ENCODE measurements at regions not wholly inside any gene's neighbourhood (a gene's known extent, or its start where the extent isn't known, plus 50 kb on each side); places are given as distances from the start of the nearest gene placed in this dataset.
"Not testable (repeated sequence)": the region's sequence is repeated elsewhere in the genome, so short reads cannot be mapped to it uniquely, and the experiment has no call there.

GRCh38 chrX:10685923-10686595, 65.7 kb upstream of the MID1 start:
- H3K27me3 ChIP-seq = no peaks in the 10 kb centered on the region
- 67% methylated on average over 2 of the region's 2 CpGs; no CpG with 5 or more reads in 1 of the 2 donors for WGBS, 2 donors
- H3K36me3 ChIP-seq = no peaks in the 10 kb centered on the region
- no peaks in the 10 kb centered on the region for H3K4me1 ChIP-seq
- peaks cover 0 to under 1% (median 0%) of the 10 kb centered on the region in 3 donors for H3K9me3 ChIP-seq
- intact Hi-C loops (cut with DNase I) = no loop called here
- no peak for DNase-seq
- H3K27ac ChIP-seq = no peak overlapping the region
- TF ChIP-seq POLR2A (IDR thresholded peaks at IDR 0.05) (no peak), CTCF (IDR thresholded peaks at IDR 0.05) (no peak)
- no peak overlapping the region for H3K4me3 ChIP-seq

DNA sequence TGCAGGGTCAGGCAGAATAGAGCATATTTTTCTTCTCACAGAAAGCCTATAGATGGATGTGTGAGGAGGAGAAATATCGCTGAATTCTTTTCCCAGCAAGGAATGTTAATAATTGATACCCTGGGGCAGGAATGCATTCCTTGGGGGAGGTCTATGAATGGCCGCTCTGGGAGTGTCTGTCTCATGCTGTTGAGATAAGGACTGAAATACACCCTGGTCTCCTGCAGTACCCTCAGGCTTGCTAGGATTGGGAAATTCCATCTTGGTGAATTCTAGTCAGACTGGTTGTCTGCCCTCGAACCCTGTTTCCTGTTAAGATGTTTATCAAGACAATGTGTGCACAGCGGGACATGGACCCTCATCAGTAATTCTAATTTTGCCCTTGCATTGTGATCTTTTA, 71.4 kb upstream of the MID1 start:
- H3K36me3 ChIP-seq; H3K4me1 ChIP-seq; DNase-seq; H3K27ac ChIP-seq; H3K4me3 ChIP-seq; intact Hi-C loops (cut with DNase I); H3K27me3 ChIP-seq: not testable (repeated sequence)
- WGBS, 2 donors = 81 to 87% methylated on average over 3 to 4 of the region's 4 CpGs
- H3K9me3 ChIP-seq = peaks cover 0 to 11% (median 0%) of the 10 kb centered on the region in 3 donors

GRCh38 chrX:10697616-10698317, 77.4 kb upstream of the MID1 start:
- no peak for DNase-seq
- TF ChIP-seq CTCF (IDR thresholded peaks at IDR 0.05) (no peak), POLR2A (IDR thresholded peaks at IDR 0.05) (no peak)
- Histone ChIP-seq H3K27ac (no peak overlapping the region), H3K27me3 (no peaks in the 10 kb centered on the region), H3K36me3 (no peaks in the 10 kb centered on the region), H3K4me3 (no peak overlapping the region), H3K4me1 (no peaks in the 10 kb centered on the region), H3K9me3 (no peaks in the 10 kb centered on the region)
- WGBS, 2 donors = 60 to 72% methylated on average over 6 to 7 of the region's 7 CpGs
- intact Hi-C loops (cut with DNase I) = no loop called here

DNA sequence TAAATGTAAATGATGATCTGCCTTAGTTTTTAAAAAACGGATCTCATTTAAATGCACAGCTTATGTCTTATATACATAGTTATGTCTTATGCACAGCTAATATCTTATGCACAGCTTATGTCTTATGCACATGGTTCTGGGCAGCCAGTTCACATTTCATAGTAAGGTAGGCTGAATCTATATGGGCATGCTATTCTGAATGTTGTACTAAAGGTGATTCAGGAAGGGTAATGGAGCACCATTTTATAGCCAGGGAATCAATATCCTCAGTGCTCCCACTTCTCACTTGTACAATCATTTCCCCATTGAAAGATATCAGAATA, 77.9 kb upstream of the MID1 start:
- TF ChIP-seq CTCF (IDR thresholded peaks at IDR 0.05) = no peak
- no peak for TF ChIP-seq POLR2A (IDR thresholded peaks at IDR 0.05)
- WGBS, 2 donors = 65 to 83% methylated on average over 1 of the region's 1 CpG
- H3K4me3 ChIP-seq = no peak overlapping the region
- no peaks in the 10 kb centered on the region for H3K36me3 ChIP-seq
- H3K9me3 ChIP-seq = no peaks in the 10 kb centered on the region
- no peaks in the 10 kb centered on the region for H3K4me1 ChIP-seq
- intact Hi-C loops (cut with DNase I) = no loop called here
- no peak overlapping the region for H3K27ac ChIP-seq
- DNase-seq = no peak
- no peaks in the 10 kb centered on the region for H3K27me3 ChIP-seq

- TF ChIP-seq CTCF (IDR thresholded peaks at IDR 0.05) = no peak
- no peak for TF ChIP-seq POLR2A (IDR thresholded peaks at IDR 0.05)
- no peak overlapping the region for H3K4me3 ChIP-seq
- H3K9me3 ChIP-seq = no peaks in the 10 kb centered on the region
- H3K36me3 ChIP-seq = no peaks in the 10 kb centered on the region
- no peaks in the 10 kb centered on the region for H3K27me3 ChIP-seq
- no peaks in the 10 kb centered on the region for H3K4me1 ChIP-seq
- no peak overlapping the region for H3K27ac ChIP-seq
- WGBS, 2 donors = 44 to 61% methylated on average over 4 of the region's 4 CpGs
- intact Hi-C loops (cut with DNase I) = no loop called here
- DNase-seq = no peak
Measured at GRCh38 chrX:10702031-10702430, 81.6 kb upstream of the MID1 start.

GRCh38 chrX:10706342-10706741, 86.0 kb upstream of the MID1 start:
- H3K36me3 ChIP-seq; DNase-seq; H3K27me3 ChIP-seq; intact Hi-C loops (cut with DNase I); H3K4me3 ChIP-seq; H3K27ac ChIP-seq; H3K4me1 ChIP-seq; H3K9me3 ChIP-seq: not testable (repeated sequence)
- whole genome bisulfite sequencing, 2 donors = 68 to 83% methylated on average over 3 of the region's 3 CpGs

Data from esophagus squamous epithelium (tissue), 5 donors.